Adrenal gland (tissue), 5 donors: ENCODE measurements at regions not wholly inside any gene's neighbourhood (a gene's known extent, or its start where the extent isn't known, plus 50 kb on each side); places are given as distances from the start of the nearest gene placed in this dataset.

Source experiments
- POLR2A ChIP-seq, 2 donors: fragments of 450-650 bp; IDR thresholded peaks; one replicate each; pipeline ENCODE4 v1.6.1; 2017; ENCODE audit warnings: antibody characterized with exemption in 2 of 2, mild to moderate bottlenecking in 2 of 2, moderate library complexity in 1 of 2
- TF ChIP-seq, protein P1 (sequence below), 6 experiments: fragments of 450-650 bp in 4 of 6; fragments of 200-600 bp in 2 of 6; sonication (generic) in 1 of 6; IDR thresholded peaks; 1 replicate in 5 of 6; 2 replicates in 1 of 6; pipeline versions ENCODE4 v1.5.1 to v1.8.0; 2016 to 2021; ENCODE audit warnings: antibody characterized with exemption in 6 of 6, mild to moderate bottlenecking in 2 of 6, moderate library complexity in 1 of 6
- donor health status: DM: no; HTN: no; CAD: no.

DNA sequence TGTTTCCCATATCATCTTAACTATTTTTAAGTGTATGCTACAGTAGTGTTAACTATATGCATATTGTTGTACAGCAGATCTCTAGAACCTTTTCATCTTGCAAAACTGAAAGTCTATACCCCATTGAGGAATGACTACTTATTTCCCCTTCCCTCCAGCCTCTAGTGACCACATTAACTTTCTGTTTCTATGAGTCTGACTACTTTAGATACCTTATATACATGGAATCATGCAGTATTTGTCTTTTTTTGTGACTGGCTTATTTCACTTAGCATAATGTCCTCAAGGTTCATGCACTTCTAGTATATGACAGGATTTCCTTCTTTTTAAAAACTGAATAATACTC lies 96.5 kb upstream of the BTG3 start:
- TF ChIP-seq, protein P1, sequence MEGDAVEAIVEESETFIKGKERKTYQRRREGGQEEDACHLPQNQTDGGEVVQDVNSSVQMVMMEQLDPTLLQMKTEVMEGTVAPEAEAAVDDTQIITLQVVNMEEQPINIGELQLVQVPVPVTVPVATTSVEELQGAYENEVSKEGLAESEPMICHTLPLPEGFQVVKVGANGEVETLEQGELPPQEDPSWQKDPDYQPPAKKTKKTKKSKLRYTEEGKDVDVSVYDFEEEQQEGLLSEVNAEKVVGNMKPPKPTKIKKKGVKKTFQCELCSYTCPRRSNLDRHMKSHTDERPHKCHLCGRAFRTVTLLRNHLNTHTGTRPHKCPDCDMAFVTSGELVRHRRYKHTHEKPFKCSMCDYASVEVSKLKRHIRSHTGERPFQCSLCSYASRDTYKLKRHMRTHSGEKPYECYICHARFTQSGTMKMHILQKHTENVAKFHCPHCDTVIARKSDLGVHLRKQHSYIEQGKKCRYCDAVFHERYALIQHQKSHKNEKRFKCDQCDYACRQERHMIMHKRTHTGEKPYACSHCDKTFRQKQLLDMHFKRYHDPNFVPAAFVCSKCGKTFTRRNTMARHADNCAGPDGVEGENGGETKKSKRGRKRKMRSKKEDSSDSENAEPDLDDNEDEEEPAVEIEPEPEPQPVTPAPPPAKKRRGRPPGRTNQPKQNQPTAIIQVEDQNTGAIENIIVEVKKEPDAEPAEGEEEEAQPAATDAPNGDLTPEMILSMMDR (IDR thresholded peaks at IDR 0.05) = no peak
- no peak for TF ChIP-seq POLR2A (IDR thresholded peaks at IDR 0.05)
